ENCODE measurements at regions not wholly inside any gene's neighbourhood (a gene's known extent, or its start where the extent isn't known, plus 50 kb on each side); places are given as distances from the start of the nearest gene placed in this dataset.

GRCh38 chrX:113947548-113947947 lies 636.3 kb upstream of the HTR2C start:
- DNase-seq: no peak
- intact Hi-C loops (cut with DNase I): no loop called here

GRCh38 chrX:113935518-113935917 lies 648.4 kb upstream of the HTR2C start:
- intact Hi-C loops (cut with DNase I): no loop called here
- DNase-seq: no peak

- DNase-seq: no peak
- intact Hi-C loops (cut with DNase I): no loop called here
These were observed 650.0 kb upstream of the HTR2C start for GRCh38 chrX:113933931-113934330.

- intact Hi-C loops (cut with DNase I): no loop called here
- no peak for DNase-seq
These were observed 654.9 kb upstream of the HTR2C start for GRCh38 chrX:113929004-113929403.

GRCh38 chrX:113920661-113921060 lies 663.2 kb upstream of the HTR2C start:
- intact Hi-C loops (cut with DNase I): no loop called here
- no peak for DNase-seq

GRCh38 chrX:113919387-113919786 lies 664.5 kb upstream of the HTR2C start:
- DNase-seq: no peak
- intact Hi-C loops (cut with DNase I): no loop called here

- DNase-seq: no peak
- intact Hi-C loops (cut with DNase I): no loop called here
These were observed 677.7 kb upstream of the HTR2C start for GRCh38 chrX:113906168-113906567.

- no peak for DNase-seq
- intact Hi-C loops (cut with DNase I): no loop called here
These were observed 691.0 kb upstream of the HTR2C start for GRCh38 chrX:113892891-113893290.

GRCh38 chrX:113892401-113892800 lies 691.5 kb upstream of the HTR2C start:
- no peak for DNase-seq
- intact Hi-C loops (cut with DNase I): no loop called here

- DNase-seq: no peak
- intact Hi-C loops (cut with DNase I): no loop called here
These were observed 710.8 kb upstream of the HTR2C start for GRCh38 chrX:113873056-113873455.

- intact Hi-C loops (cut with DNase I): no loop called here
- DNase-seq: no peak
These were observed 715.2 kb upstream of the HTR2C start for GRCh38 chrX:113868711-113869110.

GRCh38 chrX:113868177-113868576 lies 715.7 kb upstream of the HTR2C start:
- intact Hi-C loops (cut with DNase I): no loop called here
- no peak for DNase-seq

GRCh38 chrX:113849408-113849807 lies 734.5 kb upstream of the HTR2C start:
- DNase-seq: no peak
- intact Hi-C loops (cut with DNase I): no loop called here

- DNase-seq: no peak
- intact Hi-C loops (cut with DNase I): no loop called here
These were observed 750.5 kb upstream of the HTR2C start for GRCh38 chrX:113833096-113834055.

- intact Hi-C loops (cut with DNase I): no loop called here
- DNase-seq: no peak
These were observed 755.4 kb upstream of the HTR2C start for GRCh38 chrX:113828470-113828869.

- intact Hi-C loops (cut with DNase I): no loop called here
- no peak for DNase-seq
These were observed 765.5 kb upstream of the HTR2C start for GRCh38 chrX:113818346-113818745.

GRCh38 chrX:113804819-113805218 lies 779.1 kb upstream of the HTR2C start:
- intact Hi-C loops (cut with DNase I): no loop called here
- DNase-seq: no peak

GRCh38 chrX:113804291-113804690 lies 779.6 kb upstream of the HTR2C start:
- DNase-seq: no peak
- intact Hi-C loops (cut with DNase I): no loop called here

- intact Hi-C loops (cut with DNase I): no loop called here
These were observed 781.0 kb upstream of the HTR2C start for GRCh38 chrX:113802837-113803236.

GRCh38 chrX:113800955-113801354 lies 782.9 kb upstream of the HTR2C start:
- intact Hi-C loops (cut with DNase I): no loop called here
- DNase-seq: no peak

More at GRCh38 chrX:113802837-113803236, 781.0 kb upstream of the HTR2C start:
- DNase-seq: no peak

GRCh38 chrX:113793563-113793962 lies 790.3 kb upstream of the HTR2C start:
- no peak for DNase-seq
- intact Hi-C loops (cut with DNase I): no loop called here

- DNase-seq: no peak
- intact Hi-C loops (cut with DNase I): no loop called here
These were observed 792.9 kb upstream of the HTR2C start for GRCh38 chrX:113790987-113791386.

Measured in posterior cingulate gyrus (tissue), 11 donors.